K562 (cell line): ENCODE measurements at regions not wholly inside any gene's neighbourhood (a gene's known extent, or its start where the extent isn't known, plus 50 kb on each side); places are given as distances from the start of the nearest gene placed in this dataset.

ENCODE experiments used
- E2F3 ChIP-seq: fragments of 250-450 bp; sonication (Bioruptor Pico); IDR thresholded peaks from 2 replicates; pipeline ENCODE4 v1.4.0; 2020; ENCODE audit warnings: mild to moderate bottlenecking
- SIX5 ChIP-seq, 2 experiments: IDR thresholded peaks; 2 replicates each; pipeline ENCODE4 v1.6.1; 2011; ENCODE audit warnings: low read length in 2 of 2, borderline replicate concordance in 1 of 2, low read depth in 1 of 2, mild to moderate bottlenecking in 1 of 2, moderate library complexity in 1 of 2; ENCODE audit not compliant: insufficient read depth in 1 of 2

GRCh38 chr17:54844233-54844632, 56.4 kb upstream of the TOM1L1 start:
- TF ChIP-seq E2F3 (no peak), SIX5 (IDR thresholded peaks at IDR 0.05; ENCODE audit: borderline replicate concordance in 1 of 2, insufficient read depth in 1 of 2, low read depth in 1 of 2, low read length in 2 of 2) (no peak)
